ENCODE measurements at regions not wholly inside any gene's neighbourhood (a gene's known extent, or its start where the extent isn't known, plus 50 kb on each side); places are given as distances from the start of the nearest gene placed in this dataset.

GRCh38 chr11:93967258-93967657 lies 53.9 kb upstream of the HEPHL1 start:
- DNase-seq, result no peak

GRCh38 chr11:93967944-93968343 lies 53.2 kb upstream of the HEPHL1 start:
- DNase-seq, result no peak

- DNase-seq, result no peak
Observed at GRCh38 chr11:93969925-93970922, 50.9 kb upstream of the HEPHL1 start.
